GM18870 (cell line): ENCODE measurements at regions not wholly inside any gene's neighbourhood (a gene's known extent, or its start where the extent isn't known, plus 50 kb on each side); places are given as distances from the start of the nearest gene placed in this dataset.

Source experiments
- ATAC-seq: cut with Tn5 transposase; IDR thresholded peaks from one replicate; pipeline ENCODE4 v1.9.1; 2021; ENCODE audit warnings: moderate library complexity; ENCODE audit not compliant: unreplicated experiment

GRCh38 chr4:36921476-36922216 lies 322.9 kb upstream of the NWD2 start:
- no peak for ATAC-seq

- no peak for ATAC-seq
Measured at GRCh38 chr4:36930562-36931111, 313.9 kb upstream of the NWD2 start.

GRCh38 chr4:36944232-36944631 lies 300.3 kb upstream of the NWD2 start:
- no peak for ATAC-seq

- no peak for ATAC-seq
Measured at GRCh38 chr4:36961420-36961819, 283.1 kb upstream of the NWD2 start.

GRCh38 chr4:36966756-36967460 lies 277.6 kb upstream of the NWD2 start:
- no peak for ATAC-seq

GRCh38 chr4:36979533-36979932 lies 265.0 kb upstream of the NWD2 start:
- no peak for ATAC-seq

- ATAC-seq = peak; percentile 93
Measured at GRCh38 chr4:36990128-36990872, 254.2 kb upstream of the NWD2 start.

- no peak for ATAC-seq
Measured at GRCh38 chr4:36997727-36998126, 246.8 kb upstream of the NWD2 start.

- ATAC-seq = no peak
Measured at GRCh38 chr4:37000281-37000680, 244.3 kb upstream of the NWD2 start.

GRCh38 chr4:37001688-37002436 lies 242.7 kb upstream of the NWD2 start:
- no peak for ATAC-seq

- no peak for ATAC-seq
Measured at GRCh38 chr4:37002625-37003024, 241.9 kb upstream of the NWD2 start.

- no peak for ATAC-seq
Measured at GRCh38 chr4:37008199-37008598, 236.3 kb upstream of the NWD2 start.

GRCh38 chr4:37014584-37014983 lies 230.0 kb upstream of the NWD2 start:
- no peak for ATAC-seq

- no peak for ATAC-seq
Measured at GRCh38 chr4:37015391-37015790, 229.2 kb upstream of the NWD2 start.

- no peak for ATAC-seq
Measured at GRCh38 chr4:37023504-37023903, 221.0 kb upstream of the NWD2 start.

- ATAC-seq = no peak
Measured at GRCh38 chr4:37023996-37024395, 220.5 kb upstream of the NWD2 start.

GRCh38 chr4:37040816-37041215 lies 203.7 kb upstream of the NWD2 start:
- no peak for ATAC-seq

- ATAC-seq = no peak
Measured at GRCh38 chr4:37043342-37043741, 201.2 kb upstream of the NWD2 start.

GRCh38 chr4:37051111-37051510 lies 193.4 kb upstream of the NWD2 start:
- ATAC-seq = no peak

- no peak for ATAC-seq
Measured at GRCh38 chr4:37051866-37052265, 192.7 kb upstream of the NWD2 start.

- no peak for ATAC-seq
Measured at GRCh38 chr4:37054531-37055077, 189.9 kb upstream of the NWD2 start.
